ENCODE measurements at regions not wholly inside any gene's neighbourhood (a gene's known extent, or its start where the extent isn't known, plus 50 kb on each side); places are given as distances from the start of the nearest gene placed in this dataset.

DNA sequence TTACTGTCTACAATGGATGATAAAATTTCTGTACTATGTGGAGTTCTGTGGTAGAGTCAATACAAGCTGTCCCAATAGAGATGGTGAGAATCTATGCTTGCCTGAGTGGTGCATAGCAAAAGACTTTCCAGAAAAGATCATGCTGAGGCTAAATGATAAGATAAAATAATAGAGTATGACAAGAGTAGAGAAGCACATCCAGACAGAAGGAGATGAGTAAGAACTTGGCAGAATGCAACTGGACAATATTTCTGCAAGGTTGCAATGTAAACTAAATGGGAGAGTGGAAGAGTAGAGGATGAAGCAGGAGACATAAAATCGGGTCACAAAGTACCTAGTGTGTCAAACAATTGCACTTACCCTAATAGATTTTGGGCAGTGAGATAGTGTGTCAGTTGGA, 347.6 kb downstream of the MDFIC start:
- Histone ChIP-seq H3K9me3 (ENCODE audit: low read depth) (no peaks in the 10 kb centered on the region), H3K4me1 (no peaks in the 10 kb centered on the region), H3K4me3 (no peak overlapping the region), H3K27ac (no peak overlapping the region), H3K79me2 (ENCODE audit: low read depth) (no peaks in the 10 kb centered on the region), H3K9ac (no peak overlapping the region), H3K27me3 (no peaks in the 10 kb centered on the region), H3K4me2 (no peak overlapping the region), H2AFZ (replicated peaks) (no peak overlapping the region), H4K20me1 (ENCODE audit: low read depth) (no peaks in the 10 kb centered on the region), H3K36me3 (no peaks in the 10 kb centered on the region), H3F3A (ENCODE audit: low read depth) (no peaks in the 10 kb centered on the region)
- Mint-ChIP-seq H3K27me3 (ENCODE audit: insufficient read depth, low read depth) (no peaks in the 10 kb centered on the region), H3K9me3 (no peaks in the 10 kb centered on the region), H3K4me3 (no peak overlapping the region), H3K27ac (no peak overlapping the region), H3K36me3 (no peaks in the 10 kb centered on the region), H3K4me1 (no peaks in the 10 kb centered on the region)
- DNase-seq (ENCODE audit: low spot score) = no peak
- no peak for TF ChIP-seq EZH2phosphoT487 (IDR thresholded peaks at IDR 0.05)
- no peak for TF ChIP-seq EZH2 (IDR thresholded peaks at IDR 0.05)
- TF ChIP-seq, protein P1, sequence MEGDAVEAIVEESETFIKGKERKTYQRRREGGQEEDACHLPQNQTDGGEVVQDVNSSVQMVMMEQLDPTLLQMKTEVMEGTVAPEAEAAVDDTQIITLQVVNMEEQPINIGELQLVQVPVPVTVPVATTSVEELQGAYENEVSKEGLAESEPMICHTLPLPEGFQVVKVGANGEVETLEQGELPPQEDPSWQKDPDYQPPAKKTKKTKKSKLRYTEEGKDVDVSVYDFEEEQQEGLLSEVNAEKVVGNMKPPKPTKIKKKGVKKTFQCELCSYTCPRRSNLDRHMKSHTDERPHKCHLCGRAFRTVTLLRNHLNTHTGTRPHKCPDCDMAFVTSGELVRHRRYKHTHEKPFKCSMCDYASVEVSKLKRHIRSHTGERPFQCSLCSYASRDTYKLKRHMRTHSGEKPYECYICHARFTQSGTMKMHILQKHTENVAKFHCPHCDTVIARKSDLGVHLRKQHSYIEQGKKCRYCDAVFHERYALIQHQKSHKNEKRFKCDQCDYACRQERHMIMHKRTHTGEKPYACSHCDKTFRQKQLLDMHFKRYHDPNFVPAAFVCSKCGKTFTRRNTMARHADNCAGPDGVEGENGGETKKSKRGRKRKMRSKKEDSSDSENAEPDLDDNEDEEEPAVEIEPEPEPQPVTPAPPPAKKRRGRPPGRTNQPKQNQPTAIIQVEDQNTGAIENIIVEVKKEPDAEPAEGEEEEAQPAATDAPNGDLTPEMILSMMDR (IDR thresholded peaks at IDR 0.05) = no peak

DNA sequence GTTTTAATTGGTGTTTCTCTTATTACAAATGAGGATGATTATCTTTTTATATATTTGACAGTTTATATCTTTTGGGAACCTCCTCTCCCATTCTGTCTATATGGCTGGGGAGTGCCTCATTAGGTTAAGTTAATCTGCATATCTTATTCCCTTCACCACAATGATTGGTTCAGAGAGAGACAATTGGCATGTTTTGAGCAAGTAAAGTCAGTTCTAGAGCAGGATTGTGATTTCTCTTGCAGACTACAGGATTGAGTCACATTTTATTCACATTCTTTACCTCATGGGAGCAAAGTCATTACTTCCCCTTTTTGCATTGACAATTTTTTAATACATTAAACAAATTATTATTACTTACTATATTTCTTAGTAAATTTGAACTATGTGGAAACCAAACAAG, 345.6 kb downstream of the MDFIC start:
- Histone ChIP-seq H3K9me3 (ENCODE audit: low read depth) (no peaks in the 10 kb centered on the region), H3K36me3 (no peaks in the 10 kb centered on the region), H3K79me2 (ENCODE audit: low read depth) (no peaks in the 10 kb centered on the region), H3K4me1 (no peaks in the 10 kb centered on the region), H3F3A (ENCODE audit: low read depth) (no peaks in the 10 kb centered on the region), H3K27ac (no peak overlapping the region), H3K4me3 (no peak overlapping the region), H3K9ac (no peak overlapping the region), H2AFZ (replicated peaks) (no peak overlapping the region), H3K27me3 (no peaks in the 10 kb centered on the region), H4K20me1 (ENCODE audit: low read depth) (no peaks in the 10 kb centered on the region), H3K4me2 (no peak overlapping the region)
- no peak overlapping the region for H3K4me3 Mint-ChIP-seq
- no peaks in the 10 kb centered on the region for H3K27me3 Mint-ChIP-seq (ENCODE audit: insufficient read depth, low read depth)
- no peak for DNase-seq (ENCODE audit: low spot score)
- TF ChIP-seq, protein P1 (IDR thresholded peaks at IDR 0.05) = no peak
- TF ChIP-seq EZH2phosphoT487 (IDR thresholded peaks at IDR 0.05) (no peak), EZH2 (IDR thresholded peaks at IDR 0.05) (no peak)
- no peaks in the 10 kb centered on the region for H3K4me1 Mint-ChIP-seq
- no peak overlapping the region for H3K27ac Mint-ChIP-seq
- H3K9me3 Mint-ChIP-seq = no peaks in the 10 kb centered on the region
- no peaks in the 10 kb centered on the region for H3K36me3 Mint-ChIP-seq

DNA sequence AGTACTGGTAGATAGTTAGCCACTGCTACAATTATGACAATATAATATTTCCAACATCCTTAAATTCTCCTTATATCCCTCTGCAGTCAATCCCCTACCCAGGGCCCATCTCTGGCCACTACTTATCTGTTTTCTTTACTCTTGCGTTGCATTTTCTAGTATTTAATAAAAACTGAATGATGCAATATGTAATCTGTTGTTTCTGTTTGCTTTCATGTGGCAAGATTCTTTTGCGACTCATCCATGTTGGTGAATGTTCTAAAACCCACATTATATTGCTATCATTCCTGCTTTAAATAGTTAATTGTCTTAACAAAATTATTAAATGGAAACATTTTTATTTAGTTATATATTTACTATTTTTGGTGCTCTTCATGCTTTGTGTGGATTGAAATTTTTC, 338.5 kb downstream of the MDFIC start:
- Mint-ChIP-seq H3K9me3 (no peaks in the 10 kb centered on the region), H3K4me1 (no peaks in the 10 kb centered on the region), H3K27ac (no peak overlapping the region), H3K27me3 (ENCODE audit: insufficient read depth, low read depth) (no peaks in the 10 kb centered on the region), H3K36me3 (no peaks in the 10 kb centered on the region), H3K4me3 (no peak overlapping the region)
- H3K4me2 ChIP-seq = no peak overlapping the region
- no peaks in the 10 kb centered on the region for H4K20me1 ChIP-seq (ENCODE audit: low read depth)
- no peak for TF ChIP-seq EZH2phosphoT487 (IDR thresholded peaks at IDR 0.05)
- TF ChIP-seq, protein P1 (IDR thresholded peaks at IDR 0.05) = no peak
- no peaks in the 10 kb centered on the region for H3K36me3 ChIP-seq
- no peaks in the 10 kb centered on the region for H3K27me3 ChIP-seq
- no peaks in the 10 kb centered on the region for H3F3A ChIP-seq (ENCODE audit: low read depth)
- H3K79me2 ChIP-seq (ENCODE audit: low read depth) = no peaks in the 10 kb centered on the region
- H3K27ac ChIP-seq = no peak overlapping the region
- no peak for DNase-seq (ENCODE audit: low spot score)
- no peak overlapping the region for H3K9ac ChIP-seq
- H3K9me3 ChIP-seq (ENCODE audit: low read depth) = no peaks in the 10 kb centered on the region
- no peaks in the 10 kb centered on the region for H3K4me1 ChIP-seq
- H2AFZ ChIP-seq (replicated peaks) = no peak overlapping the region
- H3K4me3 ChIP-seq = no peak overlapping the region

DNA sequence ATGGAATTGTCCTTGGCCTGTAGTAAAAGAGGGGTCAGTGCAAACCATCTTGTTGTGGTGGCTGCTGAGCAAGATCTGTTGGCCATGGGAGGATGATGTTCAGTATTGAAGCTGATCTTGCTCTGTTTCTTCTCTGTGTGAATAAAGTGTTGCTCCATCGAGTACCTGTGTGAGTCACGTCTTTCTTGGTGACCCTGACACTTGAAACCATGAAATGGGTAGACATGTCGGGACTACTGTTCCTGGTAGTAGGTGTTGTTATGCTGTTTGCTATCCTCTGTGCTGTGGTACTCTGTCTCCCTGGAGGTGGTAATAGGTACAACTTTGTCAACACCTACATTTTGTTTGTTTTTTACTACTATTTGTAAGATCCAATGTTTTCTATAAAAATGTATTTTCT, 330.6 kb downstream of the MDFIC start:
- Histone ChIP-seq H3K9me3 (ENCODE audit: low read depth) (no peaks in the 10 kb centered on the region), H3F3A (ENCODE audit: low read depth) (no peaks in the 10 kb centered on the region), H3K27me3 (no peaks in the 10 kb centered on the region), H3K27ac (no peak overlapping the region), H4K20me1 (ENCODE audit: low read depth) (no peaks in the 10 kb centered on the region), H3K79me2 (ENCODE audit: low read depth) (no peaks in the 10 kb centered on the region), H3K4me1 (no peaks in the 10 kb centered on the region), H3K36me3 (no peaks in the 10 kb centered on the region), H3K9ac (no peak overlapping the region), H3K4me2 (no peak overlapping the region), H2AFZ (replicated peaks) (no peak overlapping the region), H3K4me3 (no peak overlapping the region)
- Mint-ChIP-seq H3K27ac (no peak overlapping the region), H3K4me3 (no peak overlapping the region), H3K4me1 (no peaks in the 10 kb centered on the region), H3K27me3 (ENCODE audit: insufficient read depth, low read depth) (no peaks in the 10 kb centered on the region), H3K36me3 (no peaks in the 10 kb centered on the region), H3K9me3 (no peaks in the 10 kb centered on the region)
- no peak for DNase-seq (ENCODE audit: low spot score)
- TF ChIP-seq, protein P1 (IDR thresholded peaks at IDR 0.05) = no peak
- TF ChIP-seq EZH2phosphoT487 (IDR thresholded peaks at IDR 0.05) = no peak
- no peak for TF ChIP-seq EZH2 (IDR thresholded peaks at IDR 0.05)
